Loucy (cell line): ENCODE measurements at regions not wholly inside any gene's neighbourhood (a gene's known extent, or its start where the extent isn't known, plus 50 kb on each side); places are given as distances from the start of the nearest gene placed in this dataset.
"Not testable (repeated sequence)": the region's sequence is repeated elsewhere in the genome, so short reads cannot be mapped to it uniquely, and the experiment has no call there.

Source experiments
- H2AFZ ChIP-seq: fragments of 200-600 bp; sonication (generic); 2 replicates; pipeline ENCODE4 v1.6.0; 2016; ENCODE audit warnings: antibody characterized with exemption, mild to moderate bottlenecking, low read length, moderate library complexity
- H3F3A ChIP-seq: fragments of 200-600 bp; 2 replicates; pipeline ENCODE4 v1.6.0; 2016; ENCODE audit warnings: antibody characterized with exemption, low read depth, mild to moderate bottlenecking
- H3K27me3 ChIP-seq: fragments of 200-600 bp; sonication (generic); 2 replicates; pipeline ENCODE4 v1.6.1; 2014; ENCODE audit warnings: low read length, mild to moderate bottlenecking; ENCODE audit not compliant: insufficient read depth, poor library complexity, severe bottlenecking
- H3K36me3 ChIP-seq: fragments of 200-600 bp; sonication (generic); 2 replicates; pipeline ENCODE4 v1.6.1; 2016; ENCODE audit warnings: low read length; ENCODE audit not compliant: insufficient read depth
- H3K4me1 ChIP-seq: fragments of 200-600 bp; sonication (generic); 2 replicates; pipeline ENCODE4 v1.5.1; 2014; ENCODE audit warnings: low read length, mild to moderate bottlenecking; ENCODE audit not compliant: insufficient read depth, poor library complexity, severe bottlenecking
- H3K4me2 ChIP-seq: fragments of 200-600 bp; sonication (generic); 2 replicates; pipeline ENCODE4 v1.6.0; 2014; ENCODE audit warnings: antibody characterized with exemption, low read length, low read depth, mild to moderate bottlenecking; ENCODE audit not compliant: poor library complexity, severe bottlenecking
- H3K4me3 ChIP-seq: fragments of 200-600 bp; sonication (generic); 2 replicates; pipeline ENCODE4 v1.5.1; 2014; ENCODE audit warnings: low read length, mild to moderate bottlenecking, mixed read lengths; ENCODE audit not compliant: poor library complexity, severe bottlenecking
- H3K79me2 ChIP-seq: fragments of 200-600 bp; sonication (generic); 2 replicates; pipeline ENCODE4 v1.6.1; 2014; ENCODE audit warnings: low read length; ENCODE audit not compliant: insufficient read depth
- H3K9ac ChIP-seq: fragments of 200-600 bp; sonication (generic); 2 replicates; pipeline ENCODE4 v1.6.0; 2014; ENCODE audit warnings: mild to moderate bottlenecking, low read depth, low read length, moderate library complexity; ENCODE audit not compliant: poor library complexity, severe bottlenecking
- H3K9me2 ChIP-seq: fragments of 200-600 bp; sonication (generic); replicated peaks from 2 replicates; pipeline ENCODE4 v1.6.1; 2016; ENCODE audit warnings: low read depth, low read length, mixed read lengths
- H3K9me3 ChIP-seq: fragments of 200-600 bp; sonication (generic); 2 replicates; pipeline ENCODE4 v1.6.1; 2014; ENCODE audit warnings: mild to moderate bottlenecking, antibody characterized with exemption, low read length, low read depth; ENCODE audit not compliant: insufficient read depth
- H4K20me1 ChIP-seq: fragments of 200-600 bp; sonication (generic); 2 replicates; pipeline ENCODE4 v1.6.0; 2014; ENCODE audit warnings: antibody characterized with exemption, low read length, mild to moderate bottlenecking; ENCODE audit not compliant: insufficient read depth, poor library complexity, severe bottlenecking
- CTCF ChIP-seq: fragments of 200-600 bp; sonication (generic); conservative IDR thresholded peaks from 2 replicates; pipeline ENCODE4 v1.5.1; 2014; ENCODE audit warnings: mild to moderate bottlenecking, antibody characterized with exemption, low read length
- EZH2phosphoT487 ChIP-seq: fragments of 200-600 bp; IDR thresholded peaks from 2 replicates; pipeline ENCODE4 v1.6.1; 2018; ENCODE audit warnings: antibody characterized with exemption, mild to moderate bottlenecking, moderate library complexity, borderline replicate concordance

DNA sequence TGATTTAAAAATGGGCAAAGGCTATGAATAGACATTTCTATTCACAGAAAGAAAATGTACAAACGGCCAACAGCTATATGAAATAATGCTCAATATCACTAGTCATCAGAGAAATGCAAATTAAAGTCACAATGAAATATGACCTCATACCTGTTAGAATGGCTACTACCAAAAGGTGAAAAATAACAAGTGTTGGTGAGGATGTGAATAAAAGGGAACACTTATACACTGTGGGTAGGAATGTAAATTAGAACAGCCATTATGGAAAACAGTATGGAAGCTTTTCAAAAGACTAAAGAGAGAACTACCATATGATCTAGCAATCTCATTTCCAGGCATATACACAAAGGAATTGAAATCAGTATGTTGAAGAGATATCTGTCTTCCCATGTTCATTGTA lies 118.9 kb upstream of the SPOPL start:
- Histone ChIP-seq H3K27me3 (no peaks in the 10 kb centered on the region), H3K36me3 (no peaks in the 10 kb centered on the region), H3K9me2 (no peaks in the 10 kb centered on the region), H3K79me2 (no peaks in the 10 kb centered on the region), H3K9ac (no peak overlapping the region), H3F3A (no peaks in the 10 kb centered on the region), H3K4me2 (no peak overlapping the region), H4K20me1 (no peaks in the 10 kb centered on the region), H3K4me3 (no peak overlapping the region), H3K9me3 (no peaks in the 10 kb centered on the region), H2AFZ (no peak overlapping the region), H3K4me1 (no peaks in the 10 kb centered on the region)
- TF ChIP-seq CTCF (no peak), EZH2phosphoT487 (no peak)

DNA sequence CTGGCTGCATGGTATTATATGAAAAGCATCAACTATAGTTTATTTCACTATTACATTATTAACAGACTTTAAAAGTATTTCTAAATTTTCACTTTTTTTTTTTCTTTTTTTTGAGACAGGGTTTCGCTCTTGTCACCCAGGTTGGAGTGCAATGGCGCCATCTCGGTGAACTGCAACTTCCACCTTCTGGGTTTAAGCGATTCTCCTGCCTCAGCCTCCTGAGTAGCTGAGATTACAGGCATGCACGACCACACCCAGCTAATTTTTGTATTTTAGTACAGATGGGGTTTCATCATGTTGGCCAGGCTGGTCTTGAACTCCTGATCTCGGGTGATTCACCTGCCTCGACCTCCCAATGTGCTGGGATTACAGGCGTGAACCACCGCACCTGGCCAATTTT lies 115.4 kb upstream of the SPOPL start:
- H3K4me1 ChIP-seq, H3K36me3 ChIP-seq, H3K9me3 ChIP-seq, H3K4me3 ChIP-seq, H3K79me2 ChIP-seq, H3K4me2 ChIP-seq, H3F3A ChIP-seq, H4K20me1 ChIP-seq, H3K27me3 ChIP-seq, H2AFZ ChIP-seq, H3K9ac ChIP-seq, H3K9me2 ChIP-seq: not testable (repeated sequence)

GRCh38 chr2:138389063-138389462 lies 112.5 kb upstream of the SPOPL start:
- Histone ChIP-seq H2AFZ (no peak overlapping the region), H3K9me2 (no peaks in the 10 kb centered on the region), H3K4me1 (no peaks in the 10 kb centered on the region), H3K79me2 (no peaks in the 10 kb centered on the region), H3K4me3 (no peak overlapping the region), H3F3A (no peaks in the 10 kb centered on the region), H4K20me1 (no peaks in the 10 kb centered on the region), H3K9ac (no peak overlapping the region), H3K36me3 (no peaks in the 10 kb centered on the region), H3K27me3 (no peaks in the 10 kb centered on the region), H3K9me3 (no peaks in the 10 kb centered on the region), H3K4me2 (no peak overlapping the region)
- TF ChIP-seq EZH2phosphoT487, result no peak
- no peak for TF ChIP-seq CTCF

- H3K79me2 ChIP-seq, result no peaks in the 10 kb centered on the region
- no peaks in the 10 kb centered on the region for H3K4me1 ChIP-seq
- H3K4me2 ChIP-seq, result no peak overlapping the region
- no peak overlapping the region for H3K4me3 ChIP-seq
- TF ChIP-seq CTCF (no peak), EZH2phosphoT487 (no peak)
- no peaks in the 10 kb centered on the region for H3F3A ChIP-seq
- H3K9me2 ChIP-seq, result no peaks in the 10 kb centered on the region
- no peak overlapping the region for H3K9ac ChIP-seq
- no peaks in the 10 kb centered on the region for H3K27me3 ChIP-seq
- no peaks in the 10 kb centered on the region for H4K20me1 ChIP-seq
- H3K36me3 ChIP-seq, result no peaks in the 10 kb centered on the region
- no peaks in the 10 kb centered on the region for H3K9me3 ChIP-seq
- H2AFZ ChIP-seq, result no peak overlapping the region
These were observed 111.1 kb upstream of the SPOPL start for GRCh38 chr2:138390316-138390945.
